GM21526 (cell line): ENCODE measurements at regions not wholly inside any gene's neighbourhood (a gene's known extent, or its start where the extent isn't known, plus 50 kb on each side); places are given as distances from the start of the nearest gene placed in this dataset.
A peak's percentile ranks its signal among the peaks of the same experiment; 100 is the strongest.
"Not testable (repeated sequence)": the region's sequence is repeated elsewhere in the genome, so short reads cannot be mapped to it uniquely, and the experiment has no call there.

Source experiments
- ATAC-seq: cut with Tn5 transposase; IDR thresholded peaks from one replicate; pipeline ENCODE4 v1.9.1; 2021; ENCODE audit warnings: moderate library complexity; ENCODE audit not compliant: unreplicated experiment, low FRiP score

DNA sequence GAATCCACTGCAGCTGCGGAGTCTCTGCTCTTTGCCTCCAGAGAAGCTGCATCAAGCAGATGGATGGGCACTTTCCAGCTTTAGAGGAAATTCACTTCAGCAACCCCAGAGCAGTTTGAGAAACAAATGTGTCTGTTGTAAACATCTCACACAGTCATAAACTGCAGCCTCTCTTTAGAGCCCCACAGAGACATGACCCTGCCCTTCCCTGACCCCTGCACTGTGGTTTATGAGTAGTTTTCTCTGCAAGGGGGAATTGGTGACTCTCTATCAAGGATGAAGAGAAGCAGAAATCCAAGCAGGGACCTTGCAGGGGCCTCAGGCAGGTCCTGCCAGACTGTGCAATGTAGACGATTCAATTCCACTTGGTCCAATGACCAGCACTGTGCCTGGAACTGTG is 160.2 kb downstream of the SH2D4B start:
- ATAC-seq: no peak

DNA sequence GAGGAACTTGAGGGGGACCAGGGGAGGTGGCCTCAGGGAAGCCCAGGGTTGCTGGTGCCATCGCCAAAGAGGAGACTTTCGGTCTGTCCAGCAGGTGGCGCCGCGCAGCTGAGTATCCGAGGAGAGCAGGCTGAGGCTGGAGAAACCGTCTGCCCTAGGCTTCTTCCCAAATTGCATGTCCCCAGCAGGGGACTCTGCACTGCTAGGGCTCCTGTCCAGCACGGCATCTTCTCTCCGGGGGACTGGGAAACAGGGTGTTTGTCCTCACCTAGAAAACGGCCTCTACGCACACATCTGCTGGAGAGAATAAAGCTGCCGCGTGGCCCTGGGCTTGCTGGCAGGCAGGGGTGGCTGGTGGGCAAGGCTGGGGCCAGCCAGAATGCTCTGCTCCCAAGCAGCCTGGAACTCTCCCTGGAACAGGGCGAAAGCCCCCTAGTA is 161.9 kb downstream of the SH2D4B start:
- peak; percentile 91 for ATAC-seq

DNA sequence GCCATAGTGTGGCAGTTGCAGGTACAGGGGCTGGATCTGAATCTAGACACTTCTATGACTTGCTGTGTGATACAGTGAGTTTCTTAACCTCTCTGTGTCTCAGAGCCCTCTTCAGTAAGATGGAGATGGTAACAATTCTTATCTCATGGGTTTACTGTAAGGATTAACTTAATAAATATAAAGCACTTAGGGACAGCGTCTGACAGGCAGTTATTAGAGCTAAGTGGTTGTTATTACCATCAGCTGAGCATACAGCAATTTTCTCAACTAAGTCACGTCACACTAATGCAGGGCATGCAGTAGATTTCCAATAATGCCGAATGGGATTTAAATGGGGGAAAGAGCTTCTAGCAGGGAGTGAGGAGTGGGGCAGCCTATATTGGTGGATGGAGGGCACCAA is 162.6 kb downstream of the SH2D4B start:
- ATAC-seq: no peak

DNA sequence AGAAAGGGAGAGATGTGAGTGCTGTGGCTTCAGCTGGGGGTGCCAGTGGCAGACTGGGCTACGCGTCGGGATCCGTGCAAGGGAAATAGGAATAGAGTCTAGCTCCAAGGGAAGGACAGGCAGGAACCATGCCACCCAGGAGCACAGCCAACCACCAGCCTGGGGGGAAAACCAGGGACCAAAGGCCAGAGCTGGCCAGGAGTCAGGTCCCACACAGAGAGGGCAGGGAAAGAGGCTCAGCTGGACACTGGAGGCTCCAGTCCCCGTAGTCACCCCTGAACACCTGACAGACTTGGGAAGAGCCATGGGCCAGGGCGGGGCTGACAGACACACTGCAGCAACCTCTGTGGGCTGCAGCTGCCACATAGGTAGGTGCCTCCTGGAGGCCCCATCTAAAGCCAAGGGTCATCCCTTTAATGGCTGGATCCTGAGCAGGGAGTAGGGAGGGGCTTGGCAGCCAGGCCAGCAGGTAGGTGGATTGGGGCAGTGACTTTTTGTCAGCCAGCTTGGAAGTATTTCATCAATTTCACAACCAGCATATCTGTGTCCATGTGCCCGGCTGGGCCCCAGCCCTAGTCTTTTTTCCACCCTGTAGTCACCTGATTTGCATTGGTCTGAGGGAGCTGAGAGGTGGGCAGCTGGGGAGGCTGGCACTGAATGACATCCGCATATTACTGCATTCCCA is 163.2 kb downstream of the SH2D4B start:
- no peak for ATAC-seq

DNA sequence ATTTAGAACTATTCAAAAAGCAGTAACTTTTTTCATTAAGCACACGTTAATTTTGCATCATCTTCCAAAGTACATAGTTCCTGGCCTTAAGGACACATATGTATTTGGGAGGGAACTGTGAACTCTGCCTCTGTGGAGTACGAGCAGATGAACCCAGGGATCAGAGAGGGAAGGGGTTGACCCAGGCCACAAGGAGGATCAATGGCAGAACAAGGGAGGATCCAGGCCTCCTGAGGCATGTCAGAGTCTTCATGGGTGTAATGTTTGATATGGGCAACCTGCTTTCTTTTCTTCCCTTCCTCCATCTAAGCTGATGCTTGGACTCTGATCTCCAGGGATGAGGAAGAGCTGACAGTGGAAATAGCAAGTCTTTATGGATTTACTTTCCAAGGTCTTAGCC is 164.0 kb downstream of the SH2D4B start:
- ATAC-seq: no peak

DNA sequence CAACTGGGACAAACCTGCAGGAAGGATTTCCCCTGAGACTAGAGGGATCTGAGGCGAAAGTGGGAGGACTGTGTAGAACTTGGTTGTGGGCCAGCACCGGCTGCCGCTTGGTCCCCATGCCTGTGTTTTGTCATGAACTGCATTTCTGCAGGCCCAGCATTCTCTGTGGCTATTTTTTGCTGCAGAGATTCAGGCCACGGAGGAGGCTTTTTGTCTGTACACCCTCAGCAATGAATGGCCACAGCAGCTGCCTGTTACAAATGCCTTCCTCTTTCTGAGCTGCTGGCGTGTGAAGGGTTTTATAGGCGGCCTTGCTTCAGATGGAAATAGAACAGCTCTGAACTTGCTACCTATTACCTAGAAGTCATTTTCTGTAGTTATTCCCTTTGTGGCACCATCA is 164.4 kb downstream of the SH2D4B start:
- ATAC-seq: no peak

DNA sequence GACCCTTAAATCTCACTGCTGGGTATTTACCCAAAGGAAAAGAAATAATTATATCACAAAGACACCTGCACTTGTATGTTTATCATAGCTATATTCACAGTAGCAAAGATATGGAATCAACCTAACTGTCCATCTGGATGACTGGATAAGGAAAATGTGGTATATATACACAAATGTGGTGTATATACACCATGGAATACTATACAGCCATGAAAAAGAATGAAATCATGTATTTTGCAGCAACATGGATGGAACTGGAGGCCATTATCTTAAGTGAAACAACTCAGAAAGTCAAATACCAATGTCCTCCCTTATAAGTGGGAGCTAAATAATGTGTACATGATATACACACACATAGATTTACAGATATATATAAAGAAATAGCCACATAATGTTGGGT is 168.2 kb downstream of the SH2D4B start:
- no peak for ATAC-seq

DNA sequence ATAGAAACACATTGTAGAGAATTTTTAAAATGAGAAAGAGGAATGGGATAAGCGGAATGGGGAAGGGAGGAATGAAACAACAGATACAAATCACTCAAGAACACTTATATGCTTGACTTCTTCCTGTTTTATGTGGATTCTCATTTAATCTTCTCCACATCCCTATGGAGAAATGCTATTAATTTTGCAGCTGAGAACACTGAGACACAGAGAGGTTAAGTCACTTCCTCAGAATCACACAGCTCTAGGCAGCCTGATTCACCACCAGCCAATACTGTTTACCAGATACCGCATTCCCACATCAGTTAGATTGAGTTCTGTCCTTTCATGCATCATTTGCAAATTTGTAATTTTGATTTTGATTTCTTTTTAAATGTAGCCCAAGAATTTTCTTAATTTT is 170.5 kb downstream of the SH2D4B start:
- no peak for ATAC-seq

DNA sequence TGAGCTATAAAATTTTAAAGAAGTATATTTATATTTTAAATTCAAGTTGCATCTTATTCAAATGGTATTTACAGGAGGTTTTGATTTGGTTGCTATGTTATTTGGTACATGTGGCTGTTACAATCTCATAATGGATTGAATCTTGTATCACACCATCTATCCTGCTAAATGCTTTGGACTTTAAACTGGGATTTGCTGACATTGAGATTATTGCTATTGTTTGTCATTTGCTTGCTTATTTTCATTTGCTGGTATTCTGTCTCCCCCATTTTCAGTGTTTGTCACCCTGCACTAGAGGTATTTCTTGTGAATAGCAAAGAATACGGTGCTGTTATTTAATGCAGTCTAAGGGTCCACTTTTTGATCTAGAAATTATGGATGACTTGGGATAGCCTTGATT is 171.1 kb downstream of the SH2D4B start:
- no peak for ATAC-seq

DNA sequence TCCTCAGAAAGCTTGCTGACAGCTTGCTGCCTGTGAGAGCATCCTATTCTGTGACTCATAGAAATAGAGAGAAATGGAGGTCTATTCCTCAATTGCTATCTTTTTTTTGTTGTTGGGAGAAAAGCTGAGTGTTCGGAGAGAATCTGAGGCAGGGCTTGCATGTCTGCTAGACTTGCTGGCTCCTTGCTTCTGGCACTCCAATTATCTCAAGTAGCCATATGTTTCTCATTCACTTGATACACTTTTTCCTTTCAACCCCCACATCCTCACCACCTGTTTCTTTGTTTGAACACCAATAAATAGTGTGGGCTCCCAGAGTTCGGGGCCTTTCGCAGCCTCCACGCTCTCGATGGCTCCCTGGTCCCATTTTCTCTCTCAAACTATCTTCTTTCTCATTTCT is 172.2 kb downstream of the SH2D4B start:
- ATAC-seq: no peak

DNA sequence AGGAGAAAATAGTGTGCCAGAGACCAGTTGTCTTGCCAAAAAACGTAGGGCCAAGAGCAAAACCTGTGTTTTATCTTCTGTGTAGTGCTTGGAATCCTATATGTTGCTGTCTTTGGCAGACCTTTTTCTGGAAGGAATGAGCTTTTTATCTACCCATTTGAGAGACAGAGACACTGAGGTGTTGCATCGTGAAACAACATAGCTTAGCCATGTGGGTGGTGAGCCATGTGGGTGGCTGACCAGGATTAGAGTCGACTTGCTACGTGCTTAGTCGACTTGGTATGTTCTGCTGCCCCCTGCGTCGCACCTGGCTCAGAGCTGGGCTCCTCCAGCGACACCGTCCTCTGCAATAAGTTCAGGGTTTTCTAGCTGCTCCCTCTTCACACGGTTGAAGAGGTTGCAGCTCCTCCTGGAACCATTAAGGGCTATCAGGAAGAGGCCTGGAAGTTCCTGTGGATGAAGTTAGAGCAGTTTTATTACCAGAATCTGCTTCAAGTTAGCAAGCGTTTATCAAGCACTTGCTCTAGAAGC is 175.8 kb downstream of the SH2D4B start:
- ATAC-seq: no peak

DNA sequence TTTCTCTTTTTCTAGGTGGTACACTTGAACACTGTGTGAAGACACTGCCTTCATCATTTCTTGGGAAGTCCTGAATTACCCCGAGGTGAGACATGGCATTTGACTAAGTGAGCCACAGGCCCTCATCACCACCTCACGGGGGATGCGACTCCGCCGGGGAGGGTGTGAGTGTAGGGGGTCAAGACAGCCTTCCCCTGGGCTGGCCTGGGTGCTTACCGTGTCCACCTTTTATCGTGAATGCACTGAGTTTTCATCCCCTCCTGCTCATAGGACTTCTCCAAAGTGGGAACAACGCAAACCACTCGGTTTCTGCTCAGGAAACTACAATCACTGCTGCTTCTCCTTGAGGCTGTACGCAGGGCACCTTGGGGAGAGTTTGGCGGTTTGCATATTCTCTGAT is 176.9 kb downstream of the SH2D4B start:
- no peak for ATAC-seq

DNA sequence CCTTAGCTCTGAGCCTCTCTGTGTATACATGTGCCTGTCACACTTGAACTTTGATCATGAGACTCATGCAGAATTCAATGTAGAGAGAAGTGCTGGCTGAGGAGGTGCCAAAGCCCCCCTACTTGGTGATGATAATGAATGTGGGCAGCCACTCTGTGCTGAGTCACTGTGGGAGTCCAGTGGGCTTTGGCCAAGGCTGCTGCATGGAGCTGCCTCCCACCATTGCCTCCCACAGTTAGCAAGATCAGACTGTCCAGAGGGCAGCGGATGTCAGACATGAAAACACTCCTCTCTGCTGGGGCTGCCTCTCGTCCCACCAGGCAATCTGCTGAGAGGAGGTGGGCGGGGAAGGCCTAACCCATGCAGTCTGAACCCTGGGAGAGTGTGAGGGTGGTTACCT is 180.3 kb downstream of the SH2D4B start:
- no peak for ATAC-seq

DNA sequence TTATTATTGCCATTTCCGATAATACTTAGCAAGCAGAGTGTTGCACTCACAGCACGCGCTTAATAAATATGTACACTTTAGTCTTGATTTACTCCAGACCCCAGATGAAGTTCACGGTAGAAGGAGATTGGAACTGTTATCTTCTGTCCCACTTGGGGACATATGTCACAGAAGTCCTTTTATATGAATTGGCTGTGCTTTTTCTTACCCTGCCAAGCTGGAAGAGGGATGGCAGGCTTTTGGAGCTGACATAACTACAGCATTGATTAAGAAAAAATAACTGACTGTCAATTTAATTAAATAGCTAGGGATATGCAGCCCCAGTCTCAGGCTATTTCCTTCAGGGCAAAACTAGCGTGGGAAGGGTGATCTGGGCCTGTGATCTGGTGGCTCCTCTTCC is 182.2 kb downstream of the SH2D4B start:
- ATAC-seq: no peak

DNA sequence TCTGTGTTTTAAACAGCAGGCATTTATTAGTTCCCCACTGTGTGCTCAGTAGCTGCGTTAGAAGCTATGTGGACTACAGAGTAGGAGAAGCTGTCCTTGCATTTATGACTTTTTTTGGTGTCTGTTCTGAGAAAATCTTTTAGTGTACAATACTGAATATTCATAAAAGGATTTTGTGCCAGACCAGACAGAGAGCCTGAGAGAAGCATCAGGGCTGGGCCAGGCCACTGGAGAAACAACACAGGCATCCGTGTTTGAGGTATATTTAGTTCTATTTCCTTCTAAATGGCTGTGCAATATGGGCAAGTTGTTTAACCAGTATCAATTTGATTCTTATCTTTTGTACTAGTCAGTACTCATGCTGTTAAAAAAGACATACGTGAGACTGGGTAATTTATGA is 182.8 kb downstream of the SH2D4B start:
- ATAC-seq: no peak

DNA sequence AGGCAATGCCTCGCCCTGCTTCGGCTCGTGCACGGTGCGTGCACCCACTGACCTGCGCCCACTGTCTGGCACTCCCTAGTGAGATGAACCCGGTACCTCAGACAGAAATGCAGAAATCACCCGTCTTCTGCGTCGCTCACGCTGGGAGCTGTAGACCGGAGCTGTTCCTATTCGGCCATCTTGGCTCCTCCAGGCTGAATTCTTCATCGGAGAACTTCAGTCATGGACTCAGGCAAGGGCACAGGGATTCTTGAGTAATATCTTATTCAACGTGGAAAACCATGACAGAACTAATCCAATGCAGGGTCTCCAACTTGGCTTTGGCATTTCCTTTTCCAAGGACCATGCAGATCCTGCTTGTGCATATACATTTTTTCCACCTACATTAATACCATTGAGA is 190.7 kb downstream of the SH2D4B start:
- not testable (repeated sequence) for ATAC-seq

DNA sequence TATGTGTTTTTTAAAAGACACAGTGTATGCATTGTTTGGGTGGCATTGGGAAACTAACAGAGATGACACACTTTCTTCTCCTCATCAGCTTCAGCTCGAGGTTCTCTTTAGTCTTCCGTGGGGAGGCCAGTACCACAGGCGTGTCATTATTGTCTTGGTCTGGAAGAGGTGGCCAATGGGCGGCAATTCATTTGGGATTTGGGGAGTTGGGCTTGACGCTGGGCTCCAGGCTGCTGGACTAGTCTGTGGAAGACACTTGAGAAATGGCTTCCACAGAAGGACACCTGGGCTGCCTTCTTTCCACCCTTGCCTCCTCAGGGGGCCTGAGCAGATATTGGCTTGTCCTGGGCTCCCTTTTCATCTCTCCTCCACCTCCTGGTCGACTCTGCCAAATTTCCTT is 192.2 kb downstream of the SH2D4B start:
- ATAC-seq: no peak

DNA sequence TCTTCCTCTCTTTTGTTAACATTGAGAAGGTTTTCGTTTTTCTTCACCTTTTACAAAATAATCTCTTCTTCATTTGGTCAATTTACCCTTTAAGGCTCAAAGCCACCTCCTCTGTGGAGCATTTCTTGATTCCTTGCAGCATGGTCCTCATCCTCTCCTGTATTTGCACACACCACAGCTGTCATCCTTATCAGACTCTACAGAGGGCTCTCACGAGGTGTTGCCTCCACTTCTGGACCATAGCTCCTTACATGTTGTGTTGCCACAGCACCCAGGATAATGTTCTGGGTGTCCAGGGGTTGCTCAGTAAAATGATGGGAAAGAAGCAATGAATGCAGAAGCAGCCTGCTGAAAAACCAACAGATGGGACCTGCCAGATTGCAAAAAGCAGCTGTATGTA is 192.8 kb downstream of the SH2D4B start:
- no peak for ATAC-seq

DNA sequence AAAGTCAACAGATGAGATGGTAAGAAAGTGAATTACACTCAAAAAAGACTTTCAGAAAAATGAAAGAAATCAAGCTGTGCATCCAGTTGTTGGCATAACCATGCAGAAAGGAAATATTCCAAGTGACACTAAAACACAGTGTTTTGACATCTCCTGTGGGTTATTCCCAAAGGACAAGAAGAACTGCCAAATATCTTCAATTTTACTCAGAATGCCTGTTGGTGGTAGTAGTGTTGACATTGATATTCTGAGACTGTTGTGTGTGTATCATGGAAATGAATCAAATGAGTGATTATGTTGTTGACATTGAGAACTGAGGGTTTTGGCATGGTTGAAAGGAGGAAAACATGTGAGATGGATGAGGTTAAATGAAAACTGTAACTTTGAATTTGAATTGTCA is 196.9 kb downstream of the SH2D4B start:
- ATAC-seq: no peak

DNA sequence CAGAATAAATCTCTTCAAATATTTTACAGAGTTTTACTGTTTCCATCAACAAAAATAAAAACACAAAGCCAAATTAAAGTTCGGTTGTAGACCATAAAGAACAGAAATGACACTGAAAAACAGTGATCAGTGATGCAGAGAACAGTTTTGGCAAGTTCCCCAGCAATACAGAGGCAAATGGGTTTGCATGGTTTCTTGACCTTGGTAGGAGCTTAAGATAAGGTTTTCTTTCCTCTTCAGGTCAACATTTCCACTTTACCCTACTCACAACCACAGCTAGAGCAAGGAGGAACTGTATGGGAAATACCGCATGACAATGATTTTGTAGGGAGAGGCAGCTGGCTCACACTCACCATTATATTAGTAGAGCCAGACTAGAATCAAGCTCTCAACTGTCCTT is 199.5 kb downstream of the SH2D4B start:
- no peak for ATAC-seq

DNA sequence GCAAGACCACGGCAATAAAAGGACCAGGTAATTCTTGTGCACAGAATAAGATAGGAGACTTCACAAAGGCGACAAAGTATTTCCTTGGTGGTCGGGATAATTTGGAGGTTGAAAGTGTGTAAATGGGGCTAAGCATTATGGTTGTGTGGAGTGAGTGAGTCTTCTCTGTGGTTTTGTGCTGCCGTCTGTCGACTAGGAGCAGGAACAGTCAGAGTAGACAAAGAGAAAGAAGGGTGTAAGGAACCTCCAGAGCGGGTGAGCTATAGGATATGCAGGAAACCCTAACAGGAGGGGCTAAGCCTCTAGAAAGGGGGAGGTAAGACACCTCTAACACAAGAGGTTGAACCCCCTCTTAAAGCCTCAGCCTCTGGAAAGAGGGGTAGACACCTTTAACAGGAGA is 201.6 kb downstream of the SH2D4B start:
- no peak for ATAC-seq

DNA sequence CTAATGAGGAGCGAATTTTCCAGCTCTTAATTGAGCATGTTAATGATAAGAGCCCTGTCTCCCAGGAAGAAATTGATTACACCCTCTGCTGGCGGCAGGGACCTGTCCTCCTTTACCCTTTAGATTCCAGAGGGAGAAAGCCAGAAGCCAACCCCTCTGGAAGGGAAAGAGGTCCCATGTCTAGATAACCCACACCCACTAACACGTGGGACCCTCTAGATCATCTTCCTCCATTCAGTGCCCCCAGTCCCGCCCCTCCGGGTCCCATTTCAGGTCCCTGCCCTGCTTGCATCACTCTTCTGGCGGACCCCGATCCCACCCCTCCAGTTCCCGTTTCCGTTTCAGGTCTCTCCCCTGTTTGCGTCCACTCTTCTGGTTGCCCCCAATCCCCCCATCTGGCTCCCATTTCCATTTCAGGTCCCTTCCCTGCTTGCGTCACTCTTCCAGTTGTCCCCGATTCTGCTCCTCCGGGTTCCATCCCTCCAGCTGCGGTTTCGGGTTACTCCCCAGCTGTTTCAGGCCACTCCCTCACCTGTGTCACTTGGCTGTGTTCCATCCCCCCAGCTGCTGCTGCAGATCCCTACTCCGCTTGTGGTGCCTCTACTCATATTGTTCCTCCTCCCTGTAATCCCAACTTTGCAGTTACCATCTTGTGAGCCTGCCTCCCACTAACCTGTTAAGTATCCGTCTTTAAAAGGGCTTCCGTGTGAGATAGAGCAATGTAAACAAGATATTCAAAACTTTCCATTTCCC is 202.4 kb downstream of the SH2D4B start:
- no peak for ATAC-seq
